HepG2 (cell line): ENCODE measurements at regions not wholly inside any gene's neighbourhood (a gene's known extent, or its start where the extent isn't known, plus 50 kb on each side); places are given as distances from the start of the nearest gene placed in this dataset.

Source experiments
- ATAC-seq: fragments of 200-7000 bp; cut with Tn5 transposase; 3 replicates; pipeline ENCODE4 v1.9.1; 2020; ENCODE audit warnings: mild to moderate bottlenecking, moderate library complexity
- BruUV-seq: library from RNA; stranded (reverse); fragments of 400-500 nt; replicated peaks from 2 replicates; lab custom pipeline; 2021; lab: Mats Ljungman, UMichigan
- CTCF ChIA-PET: fragments of 300-600 bp; formaldehyde crosslinking; extraction: SDS; loops from one replicate; lab custom pipeline; 2021; ENCODE audit warnings: low total read pairs, inconsistent platforms, low intra/inter-chr PET ratio; lab: Yijun Ruan, JAX
- POLR2A ChIA-PET: fragments of 350-600 bp; sonication (Branson Sonifier 250); formaldehyde crosslinking; loops from one replicate; lab custom pipeline; 2020; ENCODE audit warnings: antibody characterized with exemption, inconsistent platforms; lab: Yijun Ruan, JAX
- DNase-seq: peaks from one replicate; pipeline ENCODE4 v3.0.0-alpha.2; 2015; ENCODE audit warnings: low spot score
- FAIRE-seq: peaks from 3 replicates; lab custom pipeline; 2011; peaks lifted over from hg19 to GRCh38; lab: Jason Lieb, UNC
- H2AFZ ChIP-seq: one replicate; pipeline ENCODE4 v1.6.1; 2011; ENCODE audit warnings: low read length, inconsistent platforms
- H3K27ac ChIP-seq: fragments of 300-600 bp; 3 replicates; pipeline ENCODE4 v1.8.0; 2011; ENCODE audit warnings: mixed run types, mild to moderate bottlenecking, mixed read lengths, low read length, inconsistent platforms; ENCODE audit not compliant: insufficient read depth; ENCODE audit errors: extremely low read length
- H3K27me3 ChIP-seq, 2 experiments: fragments of 200-600 bp in 1 of 2; 2 replicates in 1 of 2; 3 replicates in 1 of 2; pipeline versions ENCODE4 v1.6.0 to v1.8.0; 2011; ENCODE audit warnings: low read length in 2 of 2, mild to moderate bottlenecking in 2 of 2, moderate library complexity in 2 of 2, inconsistent platforms in 1 of 2; ENCODE audit not compliant: insufficient read depth in 2 of 2, control insufficient read depth in 1 of 2
- H3K36me3 ChIP-seq, 2 experiments: fragments of 200-600 bp in 1 of 2; replicated peaks in 1 of 2; 2 replicates in 1 of 2; 3 replicates in 1 of 2; pipeline versions ENCODE4 v1.5.1 to v1.8.0; 2011; ENCODE audit warnings: low read length in 2 of 2, inconsistent platforms in 1 of 2; ENCODE audit not compliant: insufficient read depth in 2 of 2, control insufficient read depth in 1 of 2
- H3K4me1 ChIP-seq: 2 replicates; pipeline ENCODE4 v1.5.1; 2012; ENCODE audit warnings: low read length, inconsistent platforms; ENCODE audit not compliant: insufficient read depth
- H3K4me2 ChIP-seq: 2 replicates; pipeline ENCODE4 v1.6.0; 2011; ENCODE audit warnings: low read depth, low read length, inconsistent platforms
- H3K4me3 ChIP-seq, 3 experiments: fragments of 200-600 bp in 1 of 3; sonication (generic), shearing (Covaris generic) in 1 of 3; replicated peaks in 1 of 3; 2 replicates each; pipeline ENCODE4 v1.5.1; 2011 to 2016; ENCODE audit warnings: low read length in 3 of 3, inconsistent platforms in 2 of 3, low read depth in 2 of 3, mild to moderate bottlenecking in 2 of 3, control low read depth in 1 of 3, mixed read lengths in 1 of 3; ENCODE audit not compliant: insufficient read depth in 1 of 3
- H3K79me2 ChIP-seq: one replicate; pipeline ENCODE4 v1.6.1; 2011; ENCODE audit warnings: low read length, inconsistent platforms; ENCODE audit not compliant: insufficient read depth
- H3K9ac ChIP-seq: 2 replicates; pipeline ENCODE4 v1.6.0; 2011; ENCODE audit warnings: mild to moderate bottlenecking, low read depth, low read length, inconsistent platforms; ENCODE audit not compliant: insufficient read depth
- H3K9me3 ChIP-seq: 2 replicates; pipeline ENCODE4 v1.5.1; 2012; ENCODE audit warnings: mild to moderate bottlenecking, low read length
- H4K20me1 ChIP-seq: 2 replicates; pipeline ENCODE4 v1.6.0; 2011; ENCODE audit warnings: inconsistent platforms, mild to moderate bottlenecking, low read length, moderate library complexity; ENCODE audit not compliant: insufficient read depth
- BCL3 ChIP-seq: sonication (generic); formaldehyde crosslinking; IDR thresholded peaks from 2 replicates; pipeline ENCODE4 v1.5.1; 2020; ENCODE audit warnings: mild to moderate bottlenecking, missing genetic modification reagents, moderate library complexity
- IRF2 ChIP-seq: IDR thresholded peaks from 2 replicates; pipeline ENCODE4 v1.6.1; 2018; ENCODE audit warnings: missing genetic modification reagents, missing compliant biosample characterization
- JUND ChIP-seq: sonication (generic); formaldehyde crosslinking; IDR thresholded peaks from 2 replicates; pipeline ENCODE4 v1.8.0; 2022; ENCODE audit warnings: mild to moderate bottlenecking, missing genetic modification reagents
- NFRKB ChIP-seq: fragments of 450-650 bp; IDR thresholded peaks from 2 replicates; pipeline ENCODE4 v1.6.1; 2017
- SOX5 ChIP-seq: IDR thresholded peaks from 2 replicates; pipeline ENCODE4 v1.6.1; 2016; ENCODE audit warnings: borderline replicate concordance
- ZBTB4 ChIP-seq: sonication (generic); formaldehyde crosslinking; IDR thresholded peaks from 2 replicates; pipeline ENCODE4 v1.4.0; 2020; ENCODE audit warnings: missing genetic modification reagents, mild to moderate bottlenecking, borderline replicate concordance
- ZNF598 ChIP-seq: sonication (generic); formaldehyde crosslinking; IDR thresholded peaks from 2 replicates; pipeline ENCODE4 v1.5.1; 2020; ENCODE audit warnings: mild to moderate bottlenecking, missing genetic modification reagents, borderline replicate concordance
- WGBS: methylation state at CpG from one replicate; pipeline ENCODE4 v1.1.6; 2017; ENCODE audit warnings: low lambda C conversion rate; 5-methylcytosine and 5-hydroxymethylcytosine counted together
- in situ Hi-C: cut with HindIII; loops from 2 replicates; pipeline ENCODE4 v1.10.0; 2017; ENCODE audit warnings: low pct_unique_long_range_greater_than_20kb; ENCODE audit not compliant: extremely low pct_ligation_motif_present
- intact Hi-C: fragments of 100-400 bp; cut with micrococcal nuclease; formaldehyde crosslinking; loops from one replicate; pipeline ENCODE4 v1.10.0; 2022; ENCODE audit not compliant: unreplicated experiment

- 94% methylated on average over 2 of the region's 2 CpGs for WGBS
- TF ChIP-seq IRF2, result no peak
- TF ChIP-seq NFRKB, result no peak
- TF ChIP-seq SOX5 (CRISPR knock-in tag), result no peak
- TF ChIP-seq ZNF598, result no peak
- no peak for TF ChIP-seq BCL3 (CRISPR knock-in tag)
- no peak for TF ChIP-seq JUND (CRISPR knock-in tag)
- no peak for TF ChIP-seq ZBTB4 (CRISPR knock-in tag)
- H4K20me1 ChIP-seq, result no peaks in the 10 kb centered on the region
- ChIA-PET POLR2A (no interaction called here), CTCF (no interaction called here)
- H3K9ac ChIP-seq, result no peak overlapping the region
- no peak for ATAC-seq
- H3K9me3 ChIP-seq, result no peaks in the 10 kb centered on the region
- in situ Hi-C loops (no loop called here), intact Hi-C loops (no loop called here)
- H3K36me3 ChIP-seq, result no peaks in the 10 kb centered on the region
- H3K79me2 ChIP-seq, result no peaks in the 10 kb centered on the region
- peaks cover 15% of the 10 kb centered on the region for H3K4me1 ChIP-seq
- FAIRE-seq, result no peak
- H2AFZ ChIP-seq, result no peak overlapping the region
- H3K27me3 ChIP-seq, result no peaks in the 10 kb centered on the region
- DNase-seq, result no peak
- H3K27ac ChIP-seq, result no peak overlapping the region
- no peak overlapping the region for H3K4me2 ChIP-seq
- no TSS peak for BruUV-seq
- H3K4me3 ChIP-seq, result no peak overlapping the region
Measured at GRCh38 chr14:71620401-71620800, 311.8 kb upstream of the RGS6 start.
